Neuronal stem cell (in vitro differentiated cells): ENCODE measurements at regions not wholly inside any gene's neighbourhood (a gene's known extent, or its start where the extent isn't known, plus 50 kb on each side); places are given as distances from the start of the nearest gene placed in this dataset.
"Not testable (repeated sequence)": the region's sequence is repeated elsewhere in the genome, so short reads cannot be mapped to it uniquely, and the experiment has no call there.

Source experiments
- DNase-seq: peaks from one replicate; pipeline ENCODE4 v3.0.0-alpha.2; 2013; ENCODE audit warnings: low spot score
- H2AFZ ChIP-seq: one replicate; pipeline ENCODE4 v1.6.1; 2013; ENCODE audit warnings: mild to moderate bottlenecking, low read length, inconsistent platforms
- H2AK5ac ChIP-seq: 2 replicates; pipeline ENCODE4 v1.6.1; 2013; ENCODE audit warnings: low read depth, mild to moderate bottlenecking, inconsistent platforms, low read length, moderate library complexity, mixed read lengths
- H2BK120ac ChIP-seq: 2 replicates; pipeline ENCODE4 v1.6.1; 2013; ENCODE audit warnings: low read depth, mild to moderate bottlenecking, inconsistent platforms, low read length, moderate library complexity, mixed read lengths
- H2BK12ac ChIP-seq: one replicate; pipeline ENCODE4 v1.6.1; 2013; ENCODE audit warnings: low read length, inconsistent platforms
- H2BK15ac ChIP-seq: 2 replicates; pipeline ENCODE4 v1.6.1; 2013; ENCODE audit warnings: mild to moderate bottlenecking, low read length, inconsistent platforms, mixed read lengths
- H2BK5ac ChIP-seq: one replicate; pipeline ENCODE4 v1.6.1; 2013; ENCODE audit warnings: inconsistent platforms, mild to moderate bottlenecking, low read length, moderate library complexity
- H3K14ac ChIP-seq: one replicate; pipeline ENCODE4 v1.6.1; 2013; ENCODE audit warnings: low read length, inconsistent platforms
- H3K18ac ChIP-seq: 2 replicates; pipeline ENCODE4 v1.6.1; 2013; ENCODE audit warnings: low read length, inconsistent platforms
- H3K23ac ChIP-seq: 2 replicates; pipeline ENCODE4 v1.6.1; 2013; ENCODE audit warnings: low read depth, mild to moderate bottlenecking, mixed read lengths, low read length, inconsistent platforms; ENCODE audit not compliant: poor library complexity
- H3K27ac ChIP-seq: replicated peaks from 3 replicates; pipeline ENCODE4 v1.5.1; 2013; ENCODE audit warnings: low read length, inconsistent platforms
- H3K27me3 ChIP-seq, 3 experiments: 2 replicates each; pipeline ENCODE4 v1.6.1; 2013; ENCODE audit warnings: low read length in 3 of 3, mild to moderate bottlenecking in 2 of 3, inconsistent platforms in 1 of 3, low read depth in 1 of 3, mixed read lengths in 1 of 3, moderate library complexity in 1 of 3; ENCODE audit not compliant: control insufficient read depth in 3 of 3, insufficient read depth in 3 of 3
- H3K36me3 ChIP-seq, 2 donors: replicated peaks in 1 of 2; 2 replicates each; pipeline ENCODE4 v1.6.1; 2013; ENCODE audit warnings: low read length in 2 of 2; ENCODE audit not compliant: control insufficient read depth in 2 of 2, insufficient read depth in 2 of 2
- H3K4ac ChIP-seq: 2 replicates; pipeline ENCODE4 v1.6.1; 2013; ENCODE audit warnings: inconsistent platforms, mild to moderate bottlenecking, low read length, moderate library complexity
- H3K4me1 ChIP-seq, 2 donors: 1 replicate in 1 of 2; 2 replicates in 1 of 2; pipeline ENCODE4 v1.6.1; 2013; ENCODE audit warnings: low read length in 2 of 2, low read depth in 1 of 2; ENCODE audit not compliant: control insufficient read depth in 2 of 2, insufficient read depth in 1 of 2
- H3K4me2 ChIP-seq: one replicate; pipeline ENCODE4 v1.6.1; 2013; ENCODE audit warnings: mild to moderate bottlenecking, low read length, inconsistent platforms; ENCODE audit not compliant: insufficient read depth, poor library complexity, severe bottlenecking
- H3K4me3 ChIP-seq, 2 donors: 2 replicates each; pipeline ENCODE4 v1.5.1; 2013; ENCODE audit warnings: low read length in 2 of 2, mild to moderate bottlenecking in 2 of 2, inconsistent platforms in 1 of 2, moderate library complexity in 1 of 2
- H3K79me1 ChIP-seq: one replicate; pipeline ENCODE4 v1.6.1; 2013; ENCODE audit warnings: low read depth, mild to moderate bottlenecking, inconsistent platforms, low read length, moderate library complexity
- H3K9ac ChIP-seq: one replicate; pipeline ENCODE4 v1.6.1; 2013; ENCODE audit warnings: mild to moderate bottlenecking, low read depth, low read length, inconsistent platforms; ENCODE audit not compliant: poor library complexity
- H3K9me3 ChIP-seq, 2 donors: replicated peaks in 1 of 2; 2 replicates each; pipeline versions ENCODE3 to v1.6.1; 2013; ENCODE audit warnings: low read length in 2 of 2, mild to moderate bottlenecking in 2 of 2, inconsistent platforms in 1 of 2, low read depth in 1 of 2, mixed read lengths in 1 of 2, moderate library complexity in 1 of 2; ENCODE audit not compliant: control insufficient read depth in 2 of 2, insufficient read depth in 1 of 2
- H4K8ac ChIP-seq: one replicate; pipeline ENCODE4 v1.6.1; 2013; ENCODE audit warnings: low read depth, mild to moderate bottlenecking, inconsistent platforms, low read length, moderate library complexity
- H4K91ac ChIP-seq: one replicate; pipeline ENCODE4 v1.6.1; 2013; ENCODE audit warnings: low read length, low read depth, mild to moderate bottlenecking, inconsistent platforms; ENCODE audit not compliant: poor library complexity
- WGBS, 2 donors: extraction: QIAGEN DNeasy Blood & Tissue Kit; methylation state at CpG; one replicate each; pipeline ENCODE4 v1.1.7; 2013; ENCODE audit warnings: missing lambda C conversion rate in 2 of 2, mixed read lengths in 1 of 2; ENCODE audit not compliant: insufficient read length in 2 of 2, insufficient replicate concordance in 1 of 2; ENCODE audit errors: extremely low coverage in 2 of 2; 5-methylcytosine and 5-hydroxymethylcytosine counted together

DNA sequence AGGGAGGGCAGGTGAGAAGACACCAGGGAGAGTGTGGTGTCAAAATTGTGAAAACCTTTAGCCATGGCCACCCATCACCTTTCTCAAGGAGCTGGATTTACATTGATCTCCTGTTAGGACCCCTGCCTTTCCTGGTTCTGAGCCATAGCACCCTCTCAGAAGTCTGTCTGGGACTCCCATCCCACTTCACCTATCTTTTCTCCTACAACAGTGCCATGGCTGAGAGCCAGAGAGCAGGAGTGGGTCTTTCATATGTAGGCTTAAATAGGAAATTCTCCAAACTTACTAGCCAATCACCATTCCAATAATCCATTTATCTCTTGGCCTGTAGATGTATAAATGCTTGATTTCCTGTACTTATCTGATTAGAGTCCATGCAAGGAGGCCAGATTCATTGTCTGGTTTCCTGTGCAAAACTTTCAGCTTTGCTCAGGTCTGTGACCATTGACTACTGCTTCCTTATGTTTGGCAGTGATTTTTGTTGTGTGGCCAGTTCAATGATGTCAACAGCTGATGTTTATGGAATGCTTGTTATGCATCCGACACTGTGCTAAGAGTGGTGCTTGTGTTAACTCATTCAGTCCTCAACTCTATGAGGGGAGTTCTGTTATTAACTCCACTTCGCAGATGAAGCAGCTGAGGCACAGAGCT, 57.6 kb upstream of the IGFBP5 start:
- Histone ChIP-seq H2BK5ac (no peak overlapping the region), H2BK15ac (no peak overlapping the region), H4K8ac (no peak overlapping the region), H3K14ac (no peak overlapping the region), H3K9ac (no peak overlapping the region), H2BK12ac (no peak overlapping the region), H3K4me2 (no peak overlapping the region), H3K27me3 (no peaks in the 10 kb centered on the region), H2AFZ (no peak overlapping the region), H3K18ac (no peak overlapping the region), H3K36me3 (no peaks in the 10 kb centered on the region), H2BK120ac (no peak overlapping the region), H3K4me1 (peaks cover 2 to 4% of the 10 kb centered on the region in 2 donors), H3K23ac (no peak overlapping the region), H3K4me3 (no peak overlapping the region), H3K79me1 (no peaks in the 10 kb centered on the region), H3K4ac (no peak overlapping the region), H2AK5ac (no peak overlapping the region), H3K9me3 (peaks cover 0 to 6% of the 10 kb centered on the region in 2 donors), H4K91ac (no peak overlapping the region), H3K27ac (no peak overlapping the region)
- WGBS, 2 donors: no CpG with 5 or more reads among the region's 2 CpGs
- no peak for DNase-seq

DNA sequence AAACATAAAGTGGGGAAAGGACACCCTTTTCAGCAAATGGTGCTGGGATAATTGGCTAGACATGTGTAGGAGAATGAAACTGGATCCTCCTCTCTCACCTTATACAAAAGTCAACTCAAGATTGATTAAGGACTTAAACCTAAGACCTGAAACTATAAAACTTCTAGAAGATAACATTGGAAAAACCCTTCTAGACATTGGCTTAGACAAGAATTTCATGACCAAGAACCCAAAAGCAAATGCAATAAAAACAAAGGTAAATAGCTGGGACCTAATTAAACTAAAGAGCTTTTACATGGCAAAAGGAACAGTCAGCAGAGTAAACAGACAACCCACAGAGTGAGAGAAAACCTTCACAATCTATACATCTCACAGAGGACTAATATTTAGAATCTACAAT, 55.4 kb upstream of the IGFBP5 start:
- H2BK5ac ChIP-seq, H3K4me3 ChIP-seq, H3K9ac ChIP-seq, H4K91ac ChIP-seq, H2BK12ac ChIP-seq, H3K9me3 ChIP-seq, H2AFZ ChIP-seq, DNase-seq, H3K36me3 ChIP-seq, H2BK15ac ChIP-seq, H3K23ac ChIP-seq, H4K8ac ChIP-seq, H3K4me1 ChIP-seq, H3K4me2 ChIP-seq, H3K4ac ChIP-seq, H2BK120ac ChIP-seq, H2AK5ac ChIP-seq, H3K79me1 ChIP-seq, H3K14ac ChIP-seq, H3K18ac ChIP-seq, H3K27ac ChIP-seq, H3K27me3 ChIP-seq: not testable (repeated sequence)

DNA sequence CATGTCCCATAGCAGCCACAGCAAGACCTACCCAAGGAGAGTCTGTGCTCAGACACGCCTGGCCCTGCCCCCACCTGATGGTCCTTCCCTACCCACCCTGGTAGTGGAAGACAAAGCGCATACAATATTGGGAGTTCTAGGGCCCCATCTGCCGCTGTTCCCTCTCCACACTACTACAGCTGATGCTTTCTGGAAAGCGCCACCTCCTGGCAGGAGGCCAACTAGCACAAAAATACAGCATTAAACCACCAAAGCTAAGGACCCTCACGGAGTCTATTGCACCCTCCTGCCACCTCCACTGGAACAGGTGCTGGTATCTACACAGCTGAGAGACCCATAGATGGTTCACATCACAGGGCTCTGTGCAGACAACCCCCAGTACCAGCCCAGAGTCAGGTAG, 50.9 kb upstream of the IGFBP5 start:
- no CpG with 5 or more reads among the region's 5 CpGs for WGBS, 2 donors
- H3K23ac ChIP-seq, H2AFZ ChIP-seq, H2AK5ac ChIP-seq, H3K79me1 ChIP-seq, H2BK5ac ChIP-seq, H2BK120ac ChIP-seq, H4K8ac ChIP-seq, H2BK12ac ChIP-seq, H4K91ac ChIP-seq, H3K36me3 ChIP-seq, H3K18ac ChIP-seq, H3K4me2 ChIP-seq, H3K27me3 ChIP-seq, DNase-seq, H3K9ac ChIP-seq, H3K14ac ChIP-seq, H3K4me1 ChIP-seq, H3K4ac ChIP-seq, H3K27ac ChIP-seq, H3K4me3 ChIP-seq, H2BK15ac ChIP-seq: not testable (repeated sequence)
- peaks cover 0 to 14% of the 10 kb centered on the region in 2 donors for H3K9me3 ChIP-seq

DNA sequence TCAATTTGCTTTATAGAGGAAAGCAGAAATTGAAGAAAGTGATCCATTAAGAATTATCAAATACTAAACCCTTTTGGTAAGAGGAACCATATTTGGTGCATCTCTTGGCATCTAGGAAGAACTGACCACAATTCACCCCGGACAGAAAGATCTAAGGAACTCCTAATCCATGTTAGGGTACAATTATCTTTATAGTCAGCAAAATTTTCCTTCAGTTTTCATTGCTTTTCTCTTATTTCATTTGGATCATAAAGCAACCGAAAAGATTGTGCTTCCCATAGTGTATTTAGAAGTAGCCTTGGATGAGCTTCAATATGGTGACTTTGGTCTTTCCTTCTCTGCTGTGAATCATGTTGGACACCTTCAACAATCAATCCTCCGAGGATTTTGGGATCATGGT, 50.1 kb upstream of the IGFBP5 start:
- no peak overlapping the region for H4K8ac ChIP-seq
- H2BK120ac ChIP-seq: no peak overlapping the region
- no peaks in the 10 kb centered on the region for H3K36me3 ChIP-seq
- H3K4ac ChIP-seq: no peak overlapping the region
- H3K79me1 ChIP-seq: no peaks in the 10 kb centered on the region
- H3K9ac ChIP-seq: no peak overlapping the region
- WGBS, 2 donors: no CpG with 5 or more reads among the region's 3 CpGs
- no peak for DNase-seq
- no peak overlapping the region for H2BK15ac ChIP-seq
- no peak overlapping the region for H3K27ac ChIP-seq
- H3K4me2 ChIP-seq: no peak overlapping the region
- no peak overlapping the region for H2AFZ ChIP-seq
- H3K27me3 ChIP-seq: no peaks in the 10 kb centered on the region
- H2AK5ac ChIP-seq: no peak overlapping the region
- H2BK5ac ChIP-seq: no peak overlapping the region
- H2BK12ac ChIP-seq: no peak overlapping the region
- H3K4me3 ChIP-seq: no peak overlapping the region
- no peak overlapping the region for H3K14ac ChIP-seq
- H4K91ac ChIP-seq: no peak overlapping the region
- H3K23ac ChIP-seq: no peak overlapping the region
- H3K18ac ChIP-seq: no peak overlapping the region
- H3K9me3 ChIP-seq: peaks cover 0 to 14% of the 10 kb centered on the region in 2 donors
- no peaks in the 10 kb centered on the region for H3K4me1 ChIP-seq
